NCI-H460 (cell line): ENCODE measurements at regions not wholly inside any gene's neighbourhood (a gene's known extent, or its start where the extent isn't known, plus 50 kb on each side); places are given as distances from the start of the nearest gene placed in this dataset.
A peak's percentile ranks its signal among the peaks of the same experiment; 100 is the strongest.
"Not testable (repeated sequence)": the region's sequence is repeated elsewhere in the genome, so short reads cannot be mapped to it uniquely, and the experiment has no call there.

Experiments used
- DNase-seq: peaks from one replicate; pipeline ENCODE4 v3.0.0-alpha.2; 2016; ENCODE audit warnings: low read depth; ENCODE audit errors: extremely low read depth

DNA sequence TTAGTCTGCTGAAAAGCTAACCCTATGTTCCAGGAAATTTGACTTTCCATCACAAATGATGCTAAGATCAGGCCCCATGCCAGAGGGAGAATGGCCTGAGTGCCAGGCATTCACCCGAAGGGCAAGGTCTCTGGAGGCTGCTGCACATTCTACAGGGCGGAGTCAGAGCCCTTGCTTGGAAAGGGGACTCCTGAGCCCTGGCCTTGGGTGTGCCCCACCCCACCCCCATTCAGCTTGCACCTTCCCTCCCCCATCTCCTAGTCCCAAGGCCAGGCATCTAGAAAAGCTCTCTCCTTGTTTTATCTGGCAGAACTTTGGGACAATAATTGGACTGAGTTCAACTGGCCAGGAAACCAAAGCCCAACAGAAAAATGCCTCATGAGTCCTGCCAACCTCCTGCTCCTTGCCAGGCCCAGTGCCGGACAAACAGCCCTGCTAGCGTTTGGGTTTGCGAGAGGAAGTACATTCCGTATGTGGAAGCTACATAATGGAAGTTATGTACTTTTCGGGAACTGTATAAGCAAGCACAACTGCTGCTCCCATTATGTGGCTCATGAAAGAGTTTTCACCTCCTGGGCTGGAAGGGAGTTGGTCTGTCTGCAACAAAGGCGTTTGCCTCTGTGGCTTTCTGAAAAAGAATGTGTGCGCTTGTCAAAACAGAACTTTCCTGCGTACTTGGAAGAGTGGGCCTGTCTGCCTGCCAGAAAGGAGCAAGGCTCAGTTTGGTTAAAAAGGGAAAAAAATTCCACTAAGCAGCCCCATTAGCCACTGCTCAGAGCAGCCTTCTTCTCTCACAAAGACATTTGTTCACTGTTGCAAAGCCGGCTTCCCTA is 321.5 kb upstream of the CTNNB1 start:
- no peak for DNase-seq

DNA sequence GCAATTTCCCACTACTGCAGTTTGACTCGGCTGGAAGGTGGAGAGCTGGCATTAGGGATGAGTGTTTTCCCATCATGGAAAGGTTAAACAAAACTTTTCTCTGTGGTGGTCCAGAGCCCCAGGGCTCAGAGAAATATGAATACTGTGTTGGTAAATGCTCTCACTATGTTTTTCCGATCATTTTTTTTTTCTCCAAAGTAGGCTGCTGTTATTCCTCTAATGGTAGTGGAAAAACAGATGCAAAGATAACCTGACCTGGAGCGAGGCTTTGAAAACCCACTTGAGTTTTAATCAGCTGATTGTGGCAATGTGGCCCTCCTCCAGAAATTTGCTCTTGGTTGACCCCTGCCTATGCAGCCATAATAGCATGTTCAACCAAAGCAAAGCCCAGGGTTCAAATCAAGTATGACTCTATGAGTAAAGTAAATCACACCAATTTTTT is 320.8 kb upstream of the CTNNB1 start:
- no peak for DNase-seq

DNA sequence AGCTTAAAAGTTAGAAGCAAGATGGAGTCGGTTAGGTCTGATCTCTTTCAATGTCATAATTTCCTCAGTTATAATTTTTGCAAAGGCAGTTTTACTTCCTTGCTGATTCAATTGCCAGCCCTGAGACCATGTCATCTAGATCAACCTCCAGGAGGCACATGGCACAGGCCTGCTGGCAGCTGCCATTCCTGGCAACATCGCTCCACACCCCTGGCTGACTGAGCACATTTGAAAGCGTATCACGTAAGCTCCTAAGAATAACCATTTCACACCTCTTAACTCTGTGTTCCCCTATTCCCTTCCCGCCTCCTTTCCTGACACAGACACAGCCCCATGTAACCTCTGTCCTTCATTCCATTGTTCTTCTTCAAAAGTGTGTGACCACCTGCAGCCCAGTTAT is 313.9 kb upstream of the CTNNB1 start:
- no peak for DNase-seq

- DNase-seq: no peak
Observed at GRCh38 chr3:40886660-40887425, 312.5 kb upstream of the CTNNB1 start.

DNA sequence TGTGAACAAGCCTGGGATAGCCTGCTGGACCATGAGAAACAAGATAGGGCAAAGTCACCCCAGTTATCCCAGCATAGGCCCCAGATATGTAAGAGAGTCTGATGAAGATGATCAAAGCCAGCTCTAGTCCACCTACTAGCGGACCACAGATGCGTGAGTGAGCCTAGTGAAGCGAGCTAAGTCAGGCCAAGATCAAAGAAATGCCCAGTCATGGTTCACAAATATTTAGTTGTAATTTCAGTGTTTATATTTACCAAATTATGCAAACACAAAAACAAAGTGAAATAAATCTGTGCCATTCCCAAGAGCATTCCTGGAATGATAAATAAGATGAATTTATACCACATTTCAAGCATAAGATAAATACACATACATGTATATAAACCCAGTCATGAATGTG is 308.1 kb upstream of the CTNNB1 start:
- no peak for DNase-seq

DNA sequence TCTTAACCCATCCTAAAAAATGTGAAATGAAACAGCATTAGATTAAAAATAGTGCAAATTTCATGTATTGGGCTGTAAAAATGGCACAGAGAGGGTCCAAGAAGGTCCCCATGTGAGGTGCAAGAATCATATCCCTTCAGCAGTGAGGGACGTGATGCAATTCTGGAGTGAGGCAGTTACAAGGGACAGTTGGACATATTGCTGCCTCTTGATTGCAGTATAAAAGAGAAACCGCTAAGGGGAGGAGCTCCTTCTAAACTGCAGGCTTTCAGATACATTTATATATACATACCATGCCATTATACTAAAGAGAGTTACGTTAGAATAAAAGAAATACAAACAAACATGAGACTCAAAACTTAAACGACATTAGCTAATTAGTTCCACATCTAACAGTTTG is 304.2 kb upstream of the CTNNB1 start:
- DNase-seq: no peak

DNA sequence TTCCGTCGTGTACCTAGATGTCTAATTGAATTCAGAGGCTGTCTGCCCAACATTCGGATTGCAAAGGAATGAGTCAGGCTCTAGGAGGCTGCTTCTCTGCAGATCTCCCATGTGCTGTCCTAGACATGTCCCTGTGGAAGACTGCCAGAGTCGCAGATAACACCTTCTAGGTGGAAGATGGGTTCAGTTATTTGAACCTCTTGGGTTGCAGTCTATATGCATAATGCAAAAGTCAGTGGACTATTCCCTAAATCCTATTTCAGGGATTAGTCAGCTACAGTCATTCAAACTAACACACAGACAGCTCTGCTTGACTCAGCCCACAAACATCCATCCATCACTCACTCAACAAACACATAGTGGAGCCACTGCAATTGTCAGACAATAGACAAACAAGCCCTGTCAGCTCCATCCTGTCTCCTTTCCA is 300.0 kb upstream of the CTNNB1 start:
- no peak for DNase-seq

DNA sequence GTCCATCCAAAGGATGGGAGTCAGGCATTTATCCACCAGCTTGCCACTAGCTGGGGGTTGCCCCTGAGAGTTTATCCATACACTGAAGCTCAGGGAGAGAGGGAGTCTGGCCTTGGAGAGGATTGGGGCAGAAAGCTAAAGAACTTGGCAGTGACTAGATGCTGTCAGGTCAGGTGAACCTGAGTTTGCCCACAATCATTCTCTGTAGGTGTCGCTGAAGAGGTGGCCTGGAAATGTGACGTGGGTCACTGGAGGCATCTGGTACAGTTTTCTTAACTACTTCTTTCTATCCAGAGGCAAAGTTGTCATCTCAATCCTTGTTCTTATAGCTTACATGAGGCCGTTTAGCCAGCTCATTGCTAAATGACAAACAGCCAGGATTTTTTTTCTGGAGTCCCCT is 298.0 kb upstream of the CTNNB1 start:
- no peak for DNase-seq

DNA sequence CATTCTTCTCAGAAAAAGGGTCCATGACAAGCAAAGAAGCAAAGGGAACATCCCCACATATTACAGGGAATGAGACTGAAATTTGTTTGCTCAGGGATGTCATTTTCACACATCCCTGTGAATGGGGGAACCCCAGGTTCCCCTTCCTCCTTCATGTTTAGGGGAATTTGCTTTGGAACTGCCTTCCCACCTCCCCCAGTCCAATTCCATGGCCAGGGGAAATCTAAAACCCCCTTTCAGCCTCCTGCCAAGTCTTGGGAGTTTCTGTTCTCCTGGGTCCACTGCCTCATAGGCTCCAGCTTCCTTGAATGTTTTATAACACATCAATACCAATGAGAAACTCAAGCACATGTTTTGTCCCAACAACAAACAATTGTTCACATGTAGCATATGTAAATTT is 297.5 kb upstream of the CTNNB1 start:
- DNase-seq: no peak

- not testable (repeated sequence) for DNase-seq
Observed at GRCh38 chr3:40907907-40908465, 291.3 kb upstream of the CTNNB1 start.

- no peak for DNase-seq
Observed at GRCh38 chr3:40908612-40909011, 290.7 kb upstream of the CTNNB1 start.

DNA sequence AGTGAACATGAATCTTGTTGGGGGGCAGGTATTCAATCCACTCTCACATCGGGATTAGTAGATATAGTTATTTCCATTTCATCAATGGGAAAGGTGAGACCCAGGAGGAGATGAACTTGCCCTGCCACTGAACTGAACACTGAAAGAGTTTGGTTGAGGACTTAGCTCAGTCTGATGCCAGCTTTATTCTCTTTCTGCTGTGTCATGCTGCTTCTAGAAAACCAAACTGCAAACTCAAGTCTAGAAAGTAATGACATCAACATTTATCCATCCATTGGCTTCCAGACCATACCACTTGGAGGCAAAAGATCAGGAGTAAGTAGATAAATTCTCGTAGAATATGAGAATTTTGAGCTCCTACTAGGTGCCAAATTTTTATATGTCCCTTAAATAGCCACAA is 288.0 kb upstream of the CTNNB1 start:
- DNase-seq: peak; percentile 4

- no peak for DNase-seq
Observed at GRCh38 chr3:40911928-40912327, 287.4 kb upstream of the CTNNB1 start.

DNA sequence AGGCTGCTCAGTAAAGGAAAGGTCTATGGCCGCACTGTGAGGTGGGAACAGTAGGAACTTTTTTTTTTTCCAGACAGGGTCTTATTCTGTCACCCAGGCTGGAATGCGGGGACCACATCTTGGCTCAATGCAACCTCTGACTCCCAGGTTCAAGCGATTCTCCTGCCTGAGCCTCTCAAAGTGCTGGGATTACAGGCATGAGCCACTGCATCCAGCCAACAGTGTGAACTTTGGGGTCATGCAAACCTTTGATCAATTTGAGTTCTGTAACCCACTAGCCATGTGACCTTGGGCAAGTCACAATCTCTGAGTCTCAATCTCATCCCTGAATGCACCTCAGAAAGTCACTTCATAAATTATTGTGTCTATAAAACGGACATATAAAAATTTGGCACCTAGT is 286.8 kb upstream of the CTNNB1 start:
- no peak for DNase-seq

- no peak for DNase-seq
Observed at GRCh38 chr3:40913192-40913591, 286.1 kb upstream of the CTNNB1 start.

- DNase-seq: no peak
Observed at GRCh38 chr3:40913641-40914040, 285.7 kb upstream of the CTNNB1 start.

DNA sequence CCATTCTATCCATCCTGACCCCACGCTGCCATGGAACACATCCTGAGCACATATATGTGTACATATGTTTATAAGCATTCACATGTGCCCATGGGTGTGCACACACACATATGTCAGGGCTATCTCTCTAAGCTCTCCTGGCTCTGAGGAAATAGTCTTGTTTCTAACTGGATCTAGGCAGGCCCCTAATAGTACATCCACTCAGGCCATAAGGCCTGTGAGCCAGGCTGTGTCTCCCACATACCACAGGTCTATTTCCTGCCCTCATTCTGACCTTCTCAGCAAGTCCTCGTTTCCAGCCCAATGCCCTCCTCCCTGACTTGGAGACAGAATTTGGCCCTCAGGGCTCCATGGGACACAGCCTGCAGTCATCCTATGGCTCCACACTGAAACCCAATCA is 284.8 kb upstream of the CTNNB1 start:
- DNase-seq: no peak

DNA sequence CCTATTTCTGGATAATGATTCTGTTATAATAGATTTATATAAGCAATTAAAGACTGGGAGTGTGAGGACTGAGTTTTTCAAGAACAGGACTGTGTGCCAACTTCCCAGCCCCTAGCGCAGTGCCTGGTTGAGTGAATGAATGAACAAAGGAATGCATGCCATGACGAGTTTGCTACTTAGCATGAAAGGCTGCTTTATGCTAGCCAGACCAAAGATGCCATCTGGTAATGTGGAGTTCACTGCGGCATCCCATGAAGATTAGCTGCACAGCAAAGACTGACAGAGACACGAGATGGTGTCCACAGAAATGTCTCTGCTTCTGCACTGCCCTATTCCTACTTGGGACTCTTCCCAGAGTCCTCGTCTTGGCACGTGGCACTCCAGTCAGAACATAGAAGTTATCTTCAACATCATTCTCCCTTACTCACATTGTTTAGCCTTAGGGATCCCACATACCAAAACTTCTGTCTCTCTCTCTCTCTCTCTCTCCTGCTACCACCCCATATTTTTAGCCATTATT is 283.9 kb upstream of the CTNNB1 start:
- DNase-seq: no peak

- DNase-seq: no peak
Observed at GRCh38 chr3:40920041-40920440, 279.3 kb upstream of the CTNNB1 start.

GRCh38 chr3:40921251-40921650 is 278.1 kb upstream of the CTNNB1 start:
- no peak for DNase-seq

DNA sequence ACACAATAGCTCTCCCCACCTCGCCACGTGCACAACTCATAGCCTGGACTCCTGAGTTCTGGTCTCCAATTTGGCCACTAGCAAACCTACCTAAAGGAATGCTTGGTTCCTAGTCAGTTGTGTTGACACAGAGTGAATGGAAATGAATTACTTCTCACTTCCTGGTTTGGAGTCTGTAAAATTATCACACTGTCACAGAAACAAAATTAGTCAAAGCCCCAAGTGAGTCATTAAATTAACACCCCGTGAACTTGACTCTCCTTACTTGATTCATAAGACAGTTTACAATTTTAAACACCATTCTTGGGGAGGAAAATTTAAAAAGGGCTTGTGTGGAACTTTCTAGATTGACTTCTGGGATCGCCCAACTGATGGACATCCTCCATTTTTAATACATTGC is 276.2 kb upstream of the CTNNB1 start:
- no peak for DNase-seq

GRCh38 chr3:40923651-40924050 is 275.7 kb upstream of the CTNNB1 start:
- DNase-seq: no peak
